ENCODE measurements at regions not wholly inside any gene's neighbourhood (a gene's known extent, or its start where the extent isn't known, plus 50 kb on each side); places are given as distances from the start of the nearest gene placed in this dataset.
"Not testable (repeated sequence)": the region's sequence is repeated elsewhere in the genome, so short reads cannot be mapped to it uniquely, and the experiment has no call there.

- TF ChIP-seq CREB5 (CRISPR knock-in tag; IDR thresholded peaks at IDR 0.05; ENCODE audit: low read depth); PATZ1 (CRISPR knock-in tag; IDR thresholded peaks at IDR 0.05; ENCODE audit: borderline replicate concordance); ESRRG (CRISPR knock-in tag; IDR thresholded peaks at IDR 0.05); BACH2 (CRISPR knock-in tag; IDR thresholded peaks at IDR 0.05; ENCODE audit: borderline replicate concordance); RARB (CRISPR knock-in tag; IDR thresholded peaks at IDR 0.05); GLIS3 (CRISPR knock-in tag; IDR thresholded peaks at IDR 0.05); ZFP30 (CRISPR knock-in tag; IDR thresholded peaks at IDR 0.05); ZNF8 (CRISPR knock-in tag; IDR thresholded peaks at IDR 0.05); ZNF70 (CRISPR knock-in tag; IDR thresholded peaks at IDR 0.05): not testable (repeated sequence)
Observed at GRCh38 chr3:75502171-75502570, 162.0 kb upstream of the FRG2C start.

All from SK-N-SH treated with all-trans-retinoic acid at 6 μM for 48 hours (cell line).